NCI-H1436 treated with DMSO at 0.1 percent for 48 hours (cell line): ENCODE measurements at regions not wholly inside any gene's neighbourhood (a gene's known extent, or its start where the extent isn't known, plus 50 kb on each side); places are given as distances from the start of the nearest gene placed in this dataset.

ENCODE experiments used
- DNase-seq: peaks from one replicate; lab custom pipeline; 2025; lab: John Stamatoyannopoulos, UW

GRCh38 chr2:220224691-220225543, 597.5 kb downstream of the SLC4A3 start:
- no peak for DNase-seq

- DNase-seq: no peak
Observed at GRCh38 chr2:220226076-220226475, 598.6 kb downstream of the SLC4A3 start.

- DNase-seq: no peak
Observed at GRCh38 chr2:220226546-220226945, 599.1 kb downstream of the SLC4A3 start.

DNA sequence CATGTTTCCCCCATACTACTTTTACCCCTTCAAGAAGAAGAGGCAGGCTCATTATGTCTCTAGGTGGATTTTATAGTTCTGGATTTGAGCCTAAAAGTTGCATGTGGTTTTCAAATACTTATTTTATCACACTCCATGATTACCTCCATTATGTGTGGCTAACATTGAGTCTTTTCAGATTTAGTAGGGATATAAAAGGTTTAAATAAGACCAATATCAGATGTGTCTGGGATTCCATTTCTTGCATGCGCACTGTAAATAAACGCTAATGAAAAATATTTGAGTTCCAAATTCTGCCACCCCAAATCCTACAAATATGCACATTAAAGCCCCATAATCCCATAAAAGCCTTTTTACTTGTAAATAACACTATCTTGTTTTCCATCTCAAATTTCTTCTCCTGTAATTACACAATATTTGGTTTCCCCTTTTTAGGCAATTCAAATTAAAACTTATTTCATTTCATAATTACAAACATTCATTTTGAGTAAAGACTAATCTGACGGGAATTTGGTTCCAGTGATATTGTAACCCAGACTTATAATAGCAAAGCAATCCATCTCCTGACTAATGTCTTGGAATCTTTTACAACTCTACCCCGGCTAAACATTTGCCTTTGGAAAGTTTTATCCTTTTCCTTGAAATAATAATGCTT, 600.0 kb downstream of the SLC4A3 start:
- no peak for DNase-seq

DNA sequence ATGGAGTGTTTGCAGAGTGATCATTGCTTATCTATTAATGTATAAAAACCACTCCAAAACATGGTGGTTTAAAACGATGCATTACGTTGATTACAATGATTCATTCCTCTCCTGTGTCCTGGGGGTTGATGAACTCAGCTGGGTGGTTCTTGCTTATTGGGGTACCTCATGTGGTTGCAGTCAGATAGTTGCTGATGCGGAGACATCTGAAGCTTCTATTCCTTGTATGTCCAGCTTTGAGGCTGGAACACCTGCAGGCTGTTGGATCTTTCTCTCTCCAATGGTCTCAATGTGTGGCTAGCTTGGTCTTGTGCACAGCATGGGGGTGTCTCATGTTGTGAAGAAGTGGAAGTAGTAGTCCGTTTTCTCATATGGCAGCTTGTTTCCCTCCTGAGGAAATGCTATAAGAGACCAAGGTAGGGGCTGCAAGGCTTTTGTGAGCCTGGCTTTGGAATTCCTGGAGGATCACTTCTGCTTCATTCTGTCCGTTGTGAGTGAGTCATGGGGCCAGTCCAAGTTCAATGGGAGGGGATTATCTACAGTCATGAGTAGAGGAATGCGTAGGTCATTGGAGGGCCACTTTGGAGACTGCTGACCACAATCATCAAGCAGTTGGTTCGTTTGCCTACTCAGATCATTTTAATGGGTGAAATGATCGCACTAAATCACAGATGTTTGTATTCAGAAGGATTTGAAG, 601.0 kb downstream of the SLC4A3 start:
- DNase-seq: no peak

- no peak for DNase-seq
Observed at GRCh38 chr2:220240641-220241040, 613.2 kb downstream of the SLC4A3 start.

- DNase-seq: no peak
Observed at GRCh38 chr2:220241423-220241822, 614.0 kb downstream of the SLC4A3 start.

- no peak for DNase-seq
Observed at GRCh38 chr2:220243571-220243970, 616.1 kb downstream of the SLC4A3 start.

DNA sequence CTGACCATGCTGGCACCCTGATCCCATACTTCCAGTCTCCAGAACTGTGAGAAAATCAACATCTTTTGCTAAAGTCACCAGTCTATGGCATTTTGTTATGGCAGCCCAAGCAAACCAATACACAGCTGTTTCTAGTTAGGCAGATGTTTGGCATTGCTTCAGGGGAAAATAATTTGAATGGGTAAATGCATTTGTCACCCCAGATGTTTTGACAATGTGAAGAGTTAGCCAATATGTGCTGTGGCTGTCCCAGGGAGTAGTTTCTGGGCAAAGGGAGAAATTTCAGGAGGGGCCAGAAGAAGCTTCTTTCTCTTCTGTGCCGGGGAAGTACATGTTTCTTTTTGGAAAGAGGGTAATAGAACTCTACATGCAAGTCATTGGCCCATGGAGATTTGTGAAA, 619.0 kb downstream of the SLC4A3 start:
- no peak for DNase-seq

DNA sequence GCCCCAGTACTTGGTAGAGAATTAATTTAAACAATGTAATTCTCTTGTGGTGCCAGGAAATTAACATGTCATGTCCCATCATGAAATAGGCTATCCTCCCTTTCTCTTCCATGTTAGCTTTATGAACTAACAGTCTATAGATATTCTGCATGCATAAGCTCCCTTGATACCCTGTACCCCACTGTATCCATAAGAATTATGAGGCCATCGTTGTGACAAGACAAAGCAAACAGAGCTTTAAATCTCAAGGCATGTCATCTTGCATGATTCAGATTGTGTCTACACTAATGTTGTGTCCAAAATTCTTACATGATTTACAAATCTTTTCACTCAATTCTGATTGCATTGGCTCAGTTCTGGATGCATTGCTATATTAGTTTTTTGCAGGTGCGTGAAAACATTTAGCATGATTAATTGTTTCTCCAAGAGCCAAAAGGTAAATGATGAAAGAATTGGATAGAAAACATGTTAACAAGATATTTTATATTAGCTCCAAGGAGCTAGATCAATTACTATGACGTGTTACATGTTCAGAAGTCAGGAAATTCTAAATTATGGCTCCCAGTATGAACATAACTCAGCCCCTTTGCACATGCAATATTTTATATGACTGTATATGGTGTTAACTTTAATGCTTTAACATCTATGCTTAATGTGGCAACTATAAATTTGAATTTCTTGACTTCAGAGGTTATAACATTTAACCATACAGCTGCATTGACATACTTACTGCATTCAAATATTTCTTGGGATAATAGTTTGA, 620.3 kb downstream of the SLC4A3 start:
- DNase-seq: no peak

GRCh38 chr2:220259662-220260061, 632.2 kb downstream of the SLC4A3 start:
- no peak for DNase-seq

GRCh38 chr2:220263300-220263699, 635.9 kb downstream of the SLC4A3 start:
- no peak for DNase-seq

DNA sequence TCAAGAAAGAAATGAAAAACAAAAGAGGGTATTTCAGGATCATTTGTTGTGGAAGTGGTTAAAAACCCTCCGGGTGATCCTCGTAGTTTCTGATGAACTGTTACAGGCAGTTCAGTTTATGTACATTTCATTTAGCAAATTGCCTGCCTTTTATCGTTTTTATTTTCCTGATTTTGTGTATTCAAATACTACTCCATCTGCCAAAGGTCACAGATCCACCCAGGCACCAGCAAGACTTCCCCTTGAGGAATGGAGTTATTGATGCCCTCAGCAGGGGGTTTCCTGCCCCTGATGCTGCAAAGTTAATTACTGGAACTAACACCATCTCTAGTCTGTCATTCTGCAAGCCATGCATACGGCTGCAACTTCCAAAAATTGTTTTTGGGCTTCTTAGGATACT, 641.9 kb downstream of the SLC4A3 start:
- no peak for DNase-seq

- no peak for DNase-seq
Observed at GRCh38 chr2:220270481-220271070, 643.1 kb downstream of the SLC4A3 start.

GRCh38 chr2:220272656-220273055, 645.2 kb downstream of the SLC4A3 start:
- no peak for DNase-seq

GRCh38 chr2:220273082-220273481, 645.7 kb downstream of the SLC4A3 start:
- no peak for DNase-seq

DNA sequence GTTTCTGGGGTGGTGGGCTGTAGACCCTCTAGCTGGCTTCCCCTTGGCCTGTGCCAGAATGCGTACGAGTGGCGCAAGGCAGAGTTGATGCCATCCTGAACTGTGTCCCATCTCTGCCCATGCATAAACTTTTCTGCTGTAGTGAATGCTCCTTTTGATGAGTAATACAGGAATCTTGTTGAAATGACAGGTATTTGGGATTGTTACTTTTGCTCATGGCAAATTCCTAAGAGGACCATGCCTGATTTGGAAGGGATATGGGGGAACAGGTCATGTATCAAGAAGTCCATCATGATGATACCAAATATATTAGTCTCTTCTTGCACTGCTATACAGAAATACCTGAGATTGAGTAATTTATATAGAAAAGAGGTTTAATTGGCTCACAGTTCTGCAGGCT, 648.0 kb downstream of the SLC4A3 start:
- no peak for DNase-seq

GRCh38 chr2:220276741-220277444, 649.5 kb downstream of the SLC4A3 start:
- no peak for DNase-seq

GRCh38 chr2:220277445-220277975, 650.1 kb downstream of the SLC4A3 start:
- DNase-seq: no peak

- no peak for DNase-seq
Observed at GRCh38 chr2:220278022-220278421, 650.6 kb downstream of the SLC4A3 start.

- no peak for DNase-seq
Observed at GRCh38 chr2:220279372-220279771, 651.9 kb downstream of the SLC4A3 start.
